ENCODE measurements at regions not wholly inside any gene's neighbourhood (a gene's known extent, or its start where the extent isn't known, plus 50 kb on each side); places are given as distances from the start of the nearest gene placed in this dataset.
A peak's percentile ranks its signal among the peaks of the same experiment; 100 is the strongest.

GRCh38 chr1:234746798-234747196 lies 136.8 kb upstream of the IRF2BP2 start:
- no peak for DNase-seq

- peak in 1 of 2 experiments; percentile 20 for DNase-seq
These were observed 136.1 kb upstream of the IRF2BP2 start for GRCh38 chr1:234745844-234746797.

GRCh38 chr1:234745276-234745675 lies 135.3 kb upstream of the IRF2BP2 start:
- no peak for DNase-seq

- peak; percentile 25 to 76 for DNase-seq
These were observed 134.0 kb upstream of the IRF2BP2 start for GRCh38 chr1:234743791-234744611.

GRCh38 chr1:234742622-234743021 lies 132.6 kb upstream of the IRF2BP2 start:
- no peak for DNase-seq

- DNase-seq: peak; percentile 54 to 86
These were observed 128.0 kb upstream of the IRF2BP2 start for GRCh38 chr1:234737967-234738314.

GRCh38 chr1:234735916-234736315 lies 125.9 kb upstream of the IRF2BP2 start:
- no peak for DNase-seq

GRCh38 chr1:234735476-234735875 lies 125.5 kb upstream of the IRF2BP2 start:
- DNase-seq: no peak

GRCh38 chr1:234734869-234735268 lies 124.9 kb upstream of the IRF2BP2 start:
- no peak for DNase-seq

- DNase-seq: no peak
These were observed 124.4 kb upstream of the IRF2BP2 start for GRCh38 chr1:234734412-234734835.

- no peak for DNase-seq
These were observed 123.4 kb upstream of the IRF2BP2 start for GRCh38 chr1:234733427-234733826.

- no peak for DNase-seq
These were observed 122.9 kb upstream of the IRF2BP2 start for GRCh38 chr1:234732671-234733390.

- no peak for DNase-seq
These were observed 122.3 kb upstream of the IRF2BP2 start for GRCh38 chr1:234732260-234732659.

GRCh38 chr1:234731569-234732085 lies 121.6 kb upstream of the IRF2BP2 start:
- DNase-seq: no peak

GRCh38 chr1:234730770-234731568 lies 121.0 kb upstream of the IRF2BP2 start:
- no peak for DNase-seq

GRCh38 chr1:234730475-234730769 lies 120.4 kb upstream of the IRF2BP2 start:
- DNase-seq: no peak

GRCh38 chr1:234729561-234730474 lies 119.8 kb upstream of the IRF2BP2 start:
- DNase-seq: peak in 1 of 2 experiments; percentile 2

- no peak for DNase-seq
These were observed 118.8 kb upstream of the IRF2BP2 start for GRCh38 chr1:234728740-234729139.

GRCh38 chr1:234727018-234727940 lies 117.3 kb upstream of the IRF2BP2 start:
- DNase-seq: peak; percentile 95 to 99
